ENCODE measurements at regions not wholly inside any gene's neighbourhood (a gene's known extent, or its start where the extent isn't known, plus 50 kb on each side); places are given as distances from the start of the nearest gene placed in this dataset.

DNA sequence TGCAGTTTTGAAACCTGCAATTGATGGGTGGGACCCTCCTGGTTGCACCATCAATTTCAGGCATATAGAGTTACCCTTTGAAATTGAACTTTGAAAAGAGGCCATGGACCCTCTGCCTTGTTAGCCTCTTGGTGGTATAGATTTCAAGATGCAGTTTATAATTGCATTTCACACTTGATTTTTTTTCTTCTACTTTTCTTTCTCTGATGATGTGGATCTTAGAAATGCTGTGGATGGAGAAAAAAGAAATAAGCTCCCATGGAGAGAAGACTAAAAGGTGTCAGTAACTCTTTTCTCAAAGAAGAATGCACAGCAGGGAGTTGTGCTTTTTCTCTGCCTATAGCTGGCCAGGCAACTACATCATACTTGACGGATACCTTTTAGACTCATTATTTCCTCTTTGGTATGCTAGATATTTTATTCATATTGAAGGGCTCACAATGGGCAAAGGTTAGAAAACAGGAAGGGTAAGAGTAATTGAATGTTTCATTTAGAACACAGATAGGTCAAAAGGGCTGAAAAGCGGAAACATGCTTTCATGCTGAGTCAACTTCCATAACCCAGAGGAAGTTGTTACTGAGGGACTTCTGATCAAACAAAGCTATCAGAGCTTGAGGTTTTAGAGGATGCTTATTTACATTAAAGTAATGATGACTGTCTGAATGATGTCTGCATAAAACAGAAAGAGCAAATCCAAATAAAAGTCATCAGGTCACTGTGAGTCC is 773.2 kb upstream of the LRRN3 start:
- ATAC-seq: no peak
- H3K27ac ChIP-seq (ENCODE audit: extremely low read length, insufficient read depth, low read length): no peak overlapping the region
- no peaks in the 10 kb centered on the region for H3K36me3 ChIP-seq (replicated peaks in 1 of 2; ENCODE audit: control insufficient read depth in 1 of 2, insufficient read depth in 2 of 2, low read length in 2 of 2)
- H4K20me1 ChIP-seq (ENCODE audit: insufficient read depth, low read length): no peaks in the 10 kb centered on the region
- WGBS (ENCODE audit: low lambda C conversion rate): 38% methylated on average over 2 of the region's 2 CpGs
- no peak overlapping the region for H3K9ac ChIP-seq (ENCODE audit: insufficient read depth, low read depth, low read length)
- H3K4me1 ChIP-seq (ENCODE audit: insufficient read depth, low read length): no peaks in the 10 kb centered on the region
- ChIA-PET POLR2A (no interaction called here), CTCF (ENCODE audit: low intra/inter-chr PET ratio, low total read pairs) (no interaction called here)
- H2AFZ ChIP-seq (ENCODE audit: low read length): no peak overlapping the region
- H3K79me2 ChIP-seq (ENCODE audit: insufficient read depth, low read length): no peaks in the 10 kb centered on the region
- no peak overlapping the region for H3K4me3 ChIP-seq (replicated peaks in 1 of 3; ENCODE audit: insufficient read depth in 1 of 3, low read depth in 2 of 3, low read length in 3 of 3)
- no peaks in the 10 kb centered on the region for H3K9me3 ChIP-seq (ENCODE audit: low read length)
- BruUV-seq (replicated peaks): no TSS peak
- no peak for TF ChIP-seq CAMTA2 (CRISPR knock-in tag; IDR thresholded peaks at IDR 0.05; ENCODE audit: borderline replicate concordance)
- TF ChIP-seq, protein P1, sequence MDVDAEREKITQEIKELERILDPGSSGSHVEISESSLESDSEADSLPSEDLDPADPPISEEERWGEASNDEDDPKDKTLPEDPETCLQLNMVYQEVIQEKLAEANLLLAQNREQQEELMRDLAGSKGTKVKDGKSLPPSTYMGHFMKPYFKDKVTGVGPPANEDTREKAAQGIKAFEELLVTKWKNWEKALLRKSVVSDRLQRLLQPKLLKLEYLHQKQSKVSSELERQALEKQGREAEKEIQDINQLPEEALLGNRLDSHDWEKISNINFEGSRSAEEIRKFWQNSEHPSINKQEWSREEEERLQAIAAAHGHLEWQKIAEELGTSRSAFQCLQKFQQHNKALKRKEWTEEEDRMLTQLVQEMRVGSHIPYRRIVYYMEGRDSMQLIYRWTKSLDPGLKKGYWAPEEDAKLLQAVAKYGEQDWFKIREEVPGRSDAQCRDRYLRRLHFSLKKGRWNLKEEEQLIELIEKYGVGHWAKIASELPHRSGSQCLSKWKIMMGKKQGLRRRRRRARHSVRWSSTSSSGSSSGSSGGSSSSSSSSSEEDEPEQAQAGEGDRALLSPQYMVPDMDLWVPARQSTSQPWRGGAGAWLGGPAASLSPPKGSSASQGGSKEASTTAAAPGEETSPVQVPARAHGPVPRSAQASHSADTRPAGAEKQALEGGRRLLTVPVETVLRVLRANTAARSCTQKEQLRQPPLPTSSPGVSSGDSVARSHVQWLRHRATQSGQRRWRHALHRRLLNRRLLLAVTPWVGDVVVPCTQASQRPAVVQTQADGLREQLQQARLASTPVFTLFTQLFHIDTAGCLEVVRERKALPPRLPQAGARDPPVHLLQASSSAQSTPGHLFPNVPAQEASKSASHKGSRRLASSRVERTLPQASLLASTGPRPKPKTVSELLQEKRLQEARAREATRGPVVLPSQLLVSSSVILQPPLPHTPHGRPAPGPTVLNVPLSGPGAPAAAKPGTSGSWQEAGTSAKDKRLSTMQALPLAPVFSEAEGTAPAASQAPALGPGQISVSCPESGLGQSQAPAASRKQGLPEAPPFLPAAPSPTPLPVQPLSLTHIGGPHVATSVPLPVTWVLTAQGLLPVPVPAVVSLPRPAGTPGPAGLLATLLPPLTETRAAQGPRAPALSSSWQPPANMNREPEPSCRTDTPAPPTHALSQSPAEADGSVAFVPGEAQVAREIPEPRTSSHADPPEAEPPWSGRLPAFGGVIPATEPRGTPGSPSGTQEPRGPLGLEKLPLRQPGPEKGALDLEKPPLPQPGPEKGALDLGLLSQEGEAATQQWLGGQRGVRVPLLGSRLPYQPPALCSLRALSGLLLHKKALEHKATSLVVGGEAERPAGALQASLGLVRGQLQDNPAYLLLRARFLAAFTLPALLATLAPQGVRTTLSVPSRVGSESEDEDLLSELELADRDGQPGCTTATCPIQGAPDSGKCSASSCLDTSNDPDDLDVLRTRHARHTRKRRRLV (CRISPR knock-in tag; IDR thresholded peaks at IDR 0.05): no peak
- TF ChIP-seq ZFP90 (CRISPR knock-in tag; IDR thresholded peaks at IDR 0.05; ENCODE audit: borderline replicate concordance): no peak
- TF ChIP-seq, protein P2, sequence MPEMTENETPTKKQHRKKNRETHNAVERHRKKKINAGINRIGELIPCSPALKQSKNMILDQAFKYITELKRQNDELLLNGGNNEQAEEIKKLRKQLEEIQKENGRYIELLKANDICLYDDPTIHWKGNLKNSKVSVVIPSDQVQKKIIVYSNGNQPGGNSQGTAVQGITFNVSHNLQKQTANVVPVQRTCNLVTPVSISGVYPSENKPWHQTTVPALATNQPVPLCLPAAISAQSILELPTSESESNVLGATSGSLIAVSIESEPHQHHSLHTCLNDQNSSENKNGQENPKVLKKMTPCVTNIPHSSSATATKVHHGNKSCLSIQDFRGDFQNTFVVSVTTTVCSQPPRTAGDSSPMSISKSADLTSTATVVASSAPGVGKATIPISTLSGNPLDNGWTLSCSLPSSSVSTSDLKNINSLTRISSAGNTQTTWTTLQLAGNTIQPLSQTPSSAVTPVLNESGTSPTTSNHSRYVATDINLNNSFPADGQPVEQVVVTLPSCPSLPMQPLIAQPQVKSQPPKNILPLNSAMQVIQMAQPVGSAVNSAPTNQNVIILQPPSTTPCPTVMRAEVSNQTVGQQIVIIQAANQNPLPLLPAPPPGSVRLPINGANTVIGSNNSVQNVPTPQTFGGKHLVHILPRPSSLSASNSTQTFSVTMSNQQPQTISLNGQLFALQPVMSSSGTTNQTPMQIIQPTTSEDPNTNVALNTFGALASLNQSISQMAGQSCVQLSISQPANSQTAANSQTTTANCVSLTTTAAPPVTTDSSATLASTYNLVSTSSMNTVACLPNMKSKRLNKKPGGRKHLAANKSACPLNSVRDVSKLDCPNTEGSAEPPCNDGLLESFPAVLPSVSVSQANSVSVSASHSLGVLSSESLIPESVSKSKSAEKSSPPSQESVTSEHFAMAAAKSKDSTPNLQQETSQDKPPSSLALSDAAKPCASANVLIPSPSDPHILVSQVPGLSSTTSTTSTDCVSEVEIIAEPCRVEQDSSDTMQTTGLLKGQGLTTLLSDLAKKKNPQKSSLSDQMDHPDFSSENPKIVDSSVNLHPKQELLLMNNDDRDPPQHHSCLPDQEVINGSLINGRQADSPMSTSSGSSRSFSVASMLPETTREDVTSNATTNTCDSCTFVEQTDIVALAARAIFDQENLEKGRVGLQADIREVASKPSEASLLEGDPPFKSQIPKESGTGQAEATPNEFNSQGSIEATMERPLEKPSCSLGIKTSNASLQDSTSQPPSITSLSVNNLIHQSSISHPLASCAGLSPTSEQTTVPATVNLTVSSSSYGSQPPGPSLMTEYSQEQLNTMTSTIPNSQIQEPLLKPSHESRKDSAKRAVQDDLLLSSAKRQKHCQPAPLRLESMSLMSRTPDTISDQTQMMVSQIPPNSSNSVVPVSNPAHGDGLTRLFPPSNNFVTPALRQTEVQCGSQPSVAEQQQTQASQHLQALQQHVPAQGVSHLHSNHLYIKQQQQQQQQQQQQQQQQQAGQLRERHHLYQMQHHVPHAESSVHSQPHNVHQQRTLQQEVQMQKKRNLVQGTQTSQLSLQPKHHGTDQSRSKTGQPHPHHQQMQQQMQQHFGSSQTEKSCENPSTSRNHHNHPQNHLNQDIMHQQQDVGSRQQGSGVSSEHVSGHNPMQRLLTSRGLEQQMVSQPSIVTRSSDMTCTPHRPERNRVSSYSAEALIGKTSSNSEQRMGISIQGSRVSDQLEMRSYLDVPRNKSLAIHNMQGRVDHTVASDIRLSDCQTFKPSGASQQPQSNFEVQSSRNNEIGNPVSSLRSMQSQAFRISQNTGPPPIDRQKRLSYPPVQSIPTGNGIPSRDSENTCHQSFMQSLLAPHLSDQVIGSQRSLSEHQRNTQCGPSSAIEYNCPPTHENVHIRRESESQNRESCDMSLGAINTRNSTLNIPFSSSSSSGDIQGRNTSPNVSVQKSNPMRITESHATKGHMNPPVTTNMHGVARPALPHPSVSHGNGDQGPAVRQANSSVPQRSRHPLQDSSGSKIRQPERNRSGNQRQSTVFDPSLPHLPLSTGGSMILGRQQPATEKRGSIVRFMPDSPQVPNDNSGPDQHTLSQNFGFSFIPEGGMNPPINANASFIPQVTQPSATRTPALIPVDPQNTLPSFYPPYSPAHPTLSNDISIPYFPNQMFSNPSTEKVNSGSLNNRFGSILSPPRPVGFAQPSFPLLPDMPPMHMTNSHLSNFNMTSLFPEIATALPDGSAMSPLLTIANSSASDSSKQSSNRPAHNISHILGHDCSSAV (CRISPR knock-in tag; IDR thresholded peaks at IDR 0.05; ENCODE audit: borderline replicate concordance): no peak
- TF ChIP-seq, protein P3, sequence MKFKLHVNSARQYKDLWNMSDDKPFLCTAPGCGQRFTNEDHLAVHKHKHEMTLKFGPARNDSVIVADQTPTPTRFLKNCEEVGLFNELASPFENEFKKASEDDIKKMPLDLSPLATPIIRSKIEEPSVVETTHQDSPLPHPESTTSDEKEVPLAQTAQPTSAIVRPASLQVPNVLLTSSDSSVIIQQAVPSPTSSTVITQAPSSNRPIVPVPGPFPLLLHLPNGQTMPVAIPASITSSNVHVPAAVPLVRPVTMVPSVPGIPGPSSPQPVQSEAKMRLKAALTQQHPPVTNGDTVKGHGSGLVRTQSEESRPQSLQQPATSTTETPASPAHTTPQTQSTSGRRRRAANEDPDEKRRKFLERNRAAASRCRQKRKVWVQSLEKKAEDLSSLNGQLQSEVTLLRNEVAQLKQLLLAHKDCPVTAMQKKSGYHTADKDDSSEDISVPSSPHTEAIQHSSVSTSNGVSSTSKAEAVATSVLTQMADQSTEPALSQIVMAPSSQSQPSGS (CRISPR knock-in tag; IDR thresholded peaks at IDR 0.05): no peak
- TF ChIP-seq SKI (IDR thresholded peaks at IDR 0.05; ENCODE audit: partially characterized antibody): no peak
- H3K4me2 ChIP-seq (ENCODE audit: low read depth, low read length): no peak overlapping the region
- DNase-seq (ENCODE audit: low spot score): peak; percentile 14
- in situ Hi-C loops (cut with HindIII; ENCODE audit: extremely low pct_ligation_motif_present, low pct_unique_long_range_greater_than_20kb): no loop called here
- FAIRE-seq: no peak
- intact Hi-C loops (cut with micrococcal nuclease; ENCODE audit: unreplicated experiment): no loop called here
- no peaks in the 10 kb centered on the region for H3K27me3 ChIP-seq (ENCODE audit: control insufficient read depth in 1 of 2, insufficient read depth in 2 of 2, low read length in 2 of 2)
